GM12872 (cell line): ENCODE measurements at regions not wholly inside any gene's neighbourhood (a gene's known extent, or its start where the extent isn't known, plus 50 kb on each side); places are given as distances from the start of the nearest gene placed in this dataset.

ENCODE experiments used
- TF ChIP-seq, protein P1 (sequence below): IDR thresholded peaks from 3 replicates; pipeline ENCODE4 v1.5.1; 2011; ENCODE audit warnings: low read depth, mild to moderate bottlenecking, low read length, moderate library complexity; ENCODE audit not compliant: insufficient read depth

- TF ChIP-seq, protein P1, sequence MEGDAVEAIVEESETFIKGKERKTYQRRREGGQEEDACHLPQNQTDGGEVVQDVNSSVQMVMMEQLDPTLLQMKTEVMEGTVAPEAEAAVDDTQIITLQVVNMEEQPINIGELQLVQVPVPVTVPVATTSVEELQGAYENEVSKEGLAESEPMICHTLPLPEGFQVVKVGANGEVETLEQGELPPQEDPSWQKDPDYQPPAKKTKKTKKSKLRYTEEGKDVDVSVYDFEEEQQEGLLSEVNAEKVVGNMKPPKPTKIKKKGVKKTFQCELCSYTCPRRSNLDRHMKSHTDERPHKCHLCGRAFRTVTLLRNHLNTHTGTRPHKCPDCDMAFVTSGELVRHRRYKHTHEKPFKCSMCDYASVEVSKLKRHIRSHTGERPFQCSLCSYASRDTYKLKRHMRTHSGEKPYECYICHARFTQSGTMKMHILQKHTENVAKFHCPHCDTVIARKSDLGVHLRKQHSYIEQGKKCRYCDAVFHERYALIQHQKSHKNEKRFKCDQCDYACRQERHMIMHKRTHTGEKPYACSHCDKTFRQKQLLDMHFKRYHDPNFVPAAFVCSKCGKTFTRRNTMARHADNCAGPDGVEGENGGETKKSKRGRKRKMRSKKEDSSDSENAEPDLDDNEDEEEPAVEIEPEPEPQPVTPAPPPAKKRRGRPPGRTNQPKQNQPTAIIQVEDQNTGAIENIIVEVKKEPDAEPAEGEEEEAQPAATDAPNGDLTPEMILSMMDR, result no peak
Observed at GRCh38 chr9:82491604-82492003, 503.0 kb downstream of the SPATA31D1 start.

DNA sequence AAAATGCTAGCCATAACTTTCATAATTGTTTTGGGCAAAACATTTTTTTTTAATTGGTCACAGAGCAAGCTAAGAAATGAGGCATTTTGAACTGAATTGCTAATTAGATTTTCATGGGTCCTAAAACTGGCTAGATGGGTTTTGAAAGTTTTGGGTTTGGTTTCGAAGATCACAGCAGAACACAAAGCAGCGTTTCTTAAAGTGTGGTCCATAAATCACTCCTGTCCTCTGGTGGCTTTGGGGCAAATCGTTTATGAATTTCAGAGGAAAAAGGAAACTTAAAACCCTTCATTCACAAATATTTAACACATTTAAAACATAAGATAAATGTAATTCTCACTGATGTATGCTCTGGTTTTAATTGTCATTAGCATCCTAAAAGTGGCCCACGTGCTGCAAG is 503.7 kb downstream of the SPATA31D1 start:
- TF ChIP-seq, protein P1, result no peak

DNA sequence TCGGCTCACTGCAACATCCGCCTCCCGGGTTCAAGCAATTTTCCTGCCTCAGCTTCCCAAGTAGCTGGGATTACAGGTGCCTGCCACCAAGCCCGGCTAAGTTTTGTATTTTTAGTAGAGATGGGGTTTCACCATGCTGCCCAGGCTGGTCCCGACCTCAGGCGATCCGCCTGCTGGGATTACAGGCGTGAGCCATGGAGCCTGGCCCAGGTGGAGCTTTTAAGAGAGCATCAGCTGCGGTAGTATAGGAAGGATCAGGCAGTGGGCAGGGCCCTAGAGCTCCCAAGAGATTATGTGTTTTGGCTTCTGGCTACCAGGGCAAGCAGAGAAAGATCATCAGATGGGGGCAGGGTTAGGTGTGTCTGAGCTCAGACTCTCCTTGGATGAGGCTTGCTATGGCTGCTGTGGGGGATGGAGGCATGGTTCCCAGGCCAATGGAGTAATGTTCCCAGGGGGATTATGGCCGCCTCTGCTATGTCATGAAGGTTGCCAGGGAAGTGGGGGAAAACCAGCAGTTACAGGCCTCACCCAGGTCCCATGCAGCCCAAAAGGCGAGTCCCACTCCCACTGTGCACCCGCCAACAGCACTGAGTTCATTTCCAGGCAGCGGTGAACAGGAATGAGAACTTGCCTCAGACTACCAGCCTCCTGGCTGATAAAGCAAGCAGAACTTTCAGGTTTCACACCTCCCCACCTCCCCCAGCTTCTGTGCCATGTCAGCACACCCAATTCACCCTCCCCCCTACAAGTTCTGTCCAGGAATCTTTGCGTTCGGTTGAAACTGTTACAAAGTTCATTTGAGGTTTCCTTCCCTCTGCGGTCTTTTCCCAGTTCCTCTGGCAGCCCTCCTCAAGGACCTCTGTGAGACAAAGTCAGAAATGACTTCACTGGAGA is 507.6 kb downstream of the SPATA31D1 start:
- TF ChIP-seq, protein P1, result no peak

- TF ChIP-seq, protein P1, result no peak
Observed at GRCh38 chr9:82498541-82499317, 510.2 kb downstream of the SPATA31D1 start.

DNA sequence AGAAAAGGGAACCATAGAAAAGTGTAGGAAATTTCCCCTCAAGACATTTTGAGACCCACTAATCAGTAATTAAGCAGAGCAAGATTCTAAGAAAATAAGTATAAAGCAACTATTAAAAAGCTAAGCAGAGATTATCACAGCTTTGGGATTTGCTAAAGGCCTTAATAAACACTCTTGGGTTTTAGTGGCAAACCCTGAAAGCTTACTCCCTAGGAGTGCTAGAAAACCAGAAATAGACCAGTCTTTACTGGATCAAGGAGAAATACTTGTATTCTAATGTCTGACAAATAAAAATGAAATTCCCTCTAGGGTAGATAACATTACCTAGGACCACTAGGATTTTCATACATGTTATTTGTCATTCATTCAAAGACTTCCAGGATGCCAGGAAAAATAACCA is 510.8 kb downstream of the SPATA31D1 start:
- TF ChIP-seq, protein P1, result no peak

DNA sequence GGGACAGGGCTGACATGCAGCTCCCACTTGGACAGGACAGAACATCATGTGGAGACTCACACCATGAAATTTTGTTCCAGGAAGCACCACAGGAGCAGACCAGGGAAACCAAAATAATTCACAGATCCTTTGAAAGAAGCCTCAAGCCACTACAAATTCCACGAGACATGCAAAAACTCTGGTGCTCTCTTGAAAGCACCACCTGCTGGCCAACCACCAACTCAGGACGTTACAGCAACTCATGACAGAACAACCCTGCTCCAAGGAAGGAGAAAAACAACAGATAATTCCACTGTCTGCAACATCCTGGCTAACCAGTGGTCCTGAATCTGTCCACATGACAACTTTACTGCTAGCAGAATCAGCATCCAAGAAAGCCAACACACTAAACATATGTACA is 516.0 kb downstream of the SPATA31D1 start:
- TF ChIP-seq, protein P1, result no peak

DNA sequence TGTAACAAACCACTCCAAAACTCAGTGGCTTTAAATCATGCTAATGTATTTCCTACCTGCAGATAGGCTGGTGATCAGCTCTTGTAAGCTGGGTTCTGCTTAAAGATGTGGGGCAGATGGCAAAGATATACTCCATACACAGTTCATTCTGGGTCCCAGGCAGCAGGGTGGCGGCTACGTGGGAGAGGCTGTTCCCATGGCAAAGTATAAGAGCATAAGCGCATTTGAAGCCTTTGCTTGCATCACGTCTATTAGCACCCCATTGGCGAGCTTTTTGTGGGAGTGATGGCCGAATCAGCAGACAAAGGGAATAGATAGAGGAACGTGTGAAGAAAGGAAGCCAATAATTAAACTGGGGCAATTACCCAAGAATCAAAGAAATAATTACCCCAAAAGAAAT is 523.1 kb downstream of the SPATA31D1 start:
- TF ChIP-seq, protein P1, result no peak
